IPS DF 6.9 (cell line): ENCODE measurements at regions not wholly inside any gene's neighbourhood (a gene's known extent, or its start where the extent isn't known, plus 50 kb on each side); places are given as distances from the start of the nearest gene placed in this dataset.

Experiments used
- DNase-seq: peaks from one replicate; pipeline ENCODE4 v3.0.0-alpha.2; 2013; ENCODE audit warnings: low read depth, low spot score
- H3K27ac ChIP-seq: one replicate; pipeline ENCODE4 v1.5.1; 2013; ENCODE audit warnings: low read length, control low read depth
- H3K27me3 ChIP-seq: 2 replicates; pipeline ENCODE4 v1.6.1; 2013; ENCODE audit warnings: mild to moderate bottlenecking, low read length; ENCODE audit not compliant: control insufficient read depth, insufficient read depth
- H3K36me3 ChIP-seq: 2 replicates; pipeline ENCODE4 v1.6.1; 2013; ENCODE audit warnings: low read length; ENCODE audit not compliant: control insufficient read depth, insufficient read depth
- H3K4me1 ChIP-seq: 2 replicates; pipeline ENCODE4 v1.6.1; 2013; ENCODE audit warnings: low read length; ENCODE audit not compliant: control insufficient read depth, insufficient read depth
- H3K4me3 ChIP-seq: 2 replicates; pipeline ENCODE4 v1.5.1; 2013; ENCODE audit warnings: mild to moderate bottlenecking, low read length
- H3K9me3 ChIP-seq: 2 replicates; pipeline ENCODE4 v1.6.1; 2013; ENCODE audit warnings: low read length, inconsistent platforms; ENCODE audit not compliant: control insufficient read depth, insufficient read depth
- WGBS: extraction: QIAGEN DNeasy Blood & Tissue Kit; methylation state at CpG from one replicate; pipeline ENCODE4 v1.1.7; 2013; ENCODE audit warnings: mixed read lengths, missing lambda C conversion rate; ENCODE audit not compliant: insufficient read length, insufficient coverage; 5-methylcytosine and 5-hydroxymethylcytosine counted together

DNA sequence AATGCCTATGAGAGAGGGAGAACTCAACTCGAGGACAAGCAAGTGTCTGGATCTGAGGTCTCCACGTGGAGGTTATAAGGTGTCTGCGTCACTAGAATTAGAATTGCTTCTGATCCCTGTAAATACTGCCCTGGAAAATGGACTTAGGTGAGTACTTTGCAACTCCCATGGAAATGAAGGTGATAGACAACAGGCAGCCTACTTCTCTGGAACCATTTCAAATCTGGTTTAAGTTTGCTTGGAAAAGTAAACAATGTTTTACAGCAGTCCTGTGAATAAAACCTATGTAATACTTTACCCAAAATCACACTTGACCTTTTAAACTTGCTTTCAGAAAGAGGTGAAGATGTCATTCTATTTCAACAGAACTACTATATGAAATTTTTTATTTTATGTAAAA lies 70.1 kb upstream of the TENT5A start:
- no CpG with 5 or more reads among the region's 3 CpGs for WGBS
- H3K4me3 ChIP-seq: no peak overlapping the region

DNA sequence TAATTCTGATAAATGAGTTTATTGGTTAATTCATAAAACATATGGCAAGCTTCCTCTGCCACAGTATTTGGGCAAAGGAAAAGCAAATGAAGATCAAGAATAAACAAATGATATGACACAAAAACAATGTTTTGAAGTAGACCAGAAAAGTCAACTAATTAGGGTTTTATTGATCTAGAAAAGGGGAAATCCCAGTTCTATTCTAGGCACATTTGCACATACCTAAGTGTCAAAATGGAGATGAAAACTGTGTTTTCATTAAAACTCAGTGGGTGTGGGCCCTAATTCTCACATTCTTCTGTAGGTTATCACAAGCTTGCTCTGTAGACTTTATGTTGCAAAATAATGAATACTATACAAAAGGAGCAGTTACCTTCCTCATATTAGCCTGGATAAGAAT lies 69.0 kb upstream of the TENT5A start:
- Histone ChIP-seq H3K4me3 (no peak overlapping the region), H3K27me3 (no peaks in the 10 kb centered on the region), H3K27ac (no peak overlapping the region), H3K4me1 (no peaks in the 10 kb centered on the region), H3K36me3 (no peaks in the 10 kb centered on the region), H3K9me3 (no peaks in the 10 kb centered on the region)
- DNase-seq: no peak

More for the DNA sequence above, 70.1 kb upstream of the TENT5A start:
- no peak for DNase-seq
- no peaks in the 10 kb centered on the region for H3K4me1 ChIP-seq
- H3K27ac ChIP-seq: no peak overlapping the region
- no peaks in the 10 kb centered on the region for H3K9me3 ChIP-seq
- no peaks in the 10 kb centered on the region for H3K36me3 ChIP-seq
- H3K27me3 ChIP-seq: no peaks in the 10 kb centered on the region

DNA sequence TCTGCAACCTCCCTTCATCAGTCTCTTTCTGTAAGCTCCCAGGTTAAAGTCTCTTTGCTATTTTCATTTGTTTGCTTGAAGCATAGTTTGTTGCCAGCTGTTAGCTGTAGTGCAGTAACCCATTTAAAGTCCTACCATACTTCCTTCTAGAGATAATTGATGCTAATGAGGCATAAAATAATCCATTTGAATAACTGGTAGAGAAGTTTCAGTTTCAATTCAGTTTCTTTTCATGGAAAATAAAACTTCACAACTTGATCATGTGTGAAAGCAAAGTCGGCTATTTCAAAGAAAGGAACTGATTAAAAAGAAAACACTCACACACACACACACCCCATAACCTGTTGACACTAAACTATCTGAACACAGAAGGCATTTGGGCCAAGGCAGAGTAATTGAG lies 68.5 kb upstream of the TENT5A start:
- Histone ChIP-seq H3K9me3 (no peaks in the 10 kb centered on the region), H3K27me3 (no peaks in the 10 kb centered on the region), H3K4me3 (no peak overlapping the region), H3K4me1 (no peaks in the 10 kb centered on the region), H3K36me3 (no peaks in the 10 kb centered on the region), H3K27ac (no peak overlapping the region)
- no peak for DNase-seq
- no CpG with 5 or more reads among the region's 1 CpG for WGBS

DNA sequence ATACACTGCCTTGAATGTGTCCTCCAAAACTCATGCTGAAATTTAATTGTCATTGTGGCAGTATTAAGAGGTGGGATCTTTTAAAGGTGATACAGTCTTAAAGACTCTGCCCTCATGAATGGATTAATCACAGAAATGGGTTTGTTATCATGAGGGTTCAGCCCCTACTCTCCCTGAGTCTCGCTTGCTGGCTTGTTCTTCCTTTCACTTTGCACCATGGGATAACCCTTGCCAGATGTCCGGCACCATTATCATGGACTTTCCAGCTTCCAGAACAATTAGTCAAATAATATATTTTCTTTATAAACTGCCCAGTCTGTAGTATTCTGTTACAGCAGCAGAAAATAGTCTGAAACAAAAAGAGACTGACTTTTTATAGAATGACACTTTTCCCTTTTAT lies 67.9 kb upstream of the TENT5A start:
- Histone ChIP-seq H3K36me3 (no peaks in the 10 kb centered on the region), H3K4me1 (no peaks in the 10 kb centered on the region), H3K4me3 (no peak overlapping the region), H3K9me3 (no peaks in the 10 kb centered on the region), H3K27me3 (no peaks in the 10 kb centered on the region), H3K27ac (no peak overlapping the region)
- no CpG with 5 or more reads among the region's 2 CpGs for WGBS
- no peak for DNase-seq

DNA sequence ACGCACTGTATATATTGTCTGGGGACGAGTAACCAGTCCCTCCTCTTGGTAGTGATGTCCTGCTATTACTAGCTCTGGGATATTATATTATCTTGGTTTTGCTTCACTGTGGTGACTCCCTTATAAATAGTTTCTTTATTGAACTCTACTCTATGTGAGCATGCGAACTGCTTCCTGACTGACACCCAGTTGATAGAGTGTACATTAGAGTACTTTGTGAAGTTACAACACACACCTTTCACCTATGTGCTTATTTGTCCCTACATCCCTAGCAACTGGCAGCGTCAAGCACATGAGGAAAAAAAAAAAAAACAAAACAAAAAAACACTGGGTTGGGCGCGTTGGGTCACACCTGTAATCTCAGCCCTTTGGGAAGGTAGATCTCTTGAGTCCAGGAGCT lies 67.3 kb upstream of the TENT5A start:
- no peak for DNase-seq
- Histone ChIP-seq H3K4me1 (no peaks in the 10 kb centered on the region), H3K27ac (no peak overlapping the region), H3K4me3 (no peak overlapping the region), H3K9me3 (no peaks in the 10 kb centered on the region), H3K27me3 (no peaks in the 10 kb centered on the region), H3K36me3 (no peaks in the 10 kb centered on the region)
- WGBS: no CpG with 5 or more reads among the region's 6 CpGs

DNA sequence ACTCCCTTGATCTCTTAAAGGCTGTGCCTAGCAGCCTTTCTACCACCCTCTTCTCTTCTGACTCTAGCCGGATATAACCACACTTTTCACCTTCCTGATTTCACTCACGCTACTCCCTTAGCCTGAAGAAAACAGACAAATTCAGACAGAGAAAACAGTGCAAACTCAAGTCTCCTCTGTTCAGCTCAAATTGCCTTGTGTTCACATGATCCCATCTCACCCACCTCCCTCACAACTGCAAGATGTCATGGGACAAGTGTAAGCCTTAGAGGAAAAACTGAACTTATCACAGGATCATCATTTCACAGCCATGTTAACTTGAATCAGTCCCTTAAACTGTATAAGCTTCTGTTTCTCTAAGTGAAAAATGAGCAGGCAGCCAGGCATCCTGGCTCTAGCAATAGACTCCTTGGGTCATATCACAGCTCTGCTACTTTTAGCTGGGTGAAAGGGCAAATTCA lies 66.5 kb upstream of the TENT5A start:
- no peaks in the 10 kb centered on the region for H3K4me1 ChIP-seq
- H3K36me3 ChIP-seq: no peaks in the 10 kb centered on the region
- H3K9me3 ChIP-seq: no peaks in the 10 kb centered on the region
- no peaks in the 10 kb centered on the region for H3K27me3 ChIP-seq
- no peak overlapping the region for H3K27ac ChIP-seq
- no peak for DNase-seq
- H3K4me3 ChIP-seq: no peak overlapping the region
- no CpG with 5 or more reads among the region's 2 CpGs for WGBS

DNA sequence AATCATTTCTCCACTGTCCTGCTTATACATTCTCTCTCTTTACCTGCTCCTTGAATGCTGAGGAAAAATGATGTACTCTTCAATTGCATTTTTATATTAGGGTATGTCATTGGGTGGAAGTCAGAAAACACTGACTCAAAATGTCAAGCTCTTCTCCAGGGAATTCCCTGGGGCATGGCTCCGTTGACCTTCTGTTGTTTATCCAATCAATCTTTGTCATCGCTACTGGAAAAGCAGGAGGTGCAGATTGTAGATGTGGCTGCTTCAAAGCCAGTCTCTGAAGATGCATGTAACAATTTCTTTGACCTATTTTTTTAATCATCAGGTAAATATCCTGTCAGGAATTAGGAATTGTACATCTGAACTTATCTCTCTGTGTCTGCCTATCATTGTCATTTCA lies 63.9 kb upstream of the TENT5A start:
- Histone ChIP-seq H3K9me3 (no peaks in the 10 kb centered on the region), H3K27ac (no peak overlapping the region), H3K4me3 (no peak overlapping the region), H3K36me3 (no peaks in the 10 kb centered on the region), H3K27me3 (no peaks in the 10 kb centered on the region), H3K4me1 (no peaks in the 10 kb centered on the region)
- no peak for DNase-seq
- WGBS: no CpG with 5 or more reads among the region's 2 CpGs

DNA sequence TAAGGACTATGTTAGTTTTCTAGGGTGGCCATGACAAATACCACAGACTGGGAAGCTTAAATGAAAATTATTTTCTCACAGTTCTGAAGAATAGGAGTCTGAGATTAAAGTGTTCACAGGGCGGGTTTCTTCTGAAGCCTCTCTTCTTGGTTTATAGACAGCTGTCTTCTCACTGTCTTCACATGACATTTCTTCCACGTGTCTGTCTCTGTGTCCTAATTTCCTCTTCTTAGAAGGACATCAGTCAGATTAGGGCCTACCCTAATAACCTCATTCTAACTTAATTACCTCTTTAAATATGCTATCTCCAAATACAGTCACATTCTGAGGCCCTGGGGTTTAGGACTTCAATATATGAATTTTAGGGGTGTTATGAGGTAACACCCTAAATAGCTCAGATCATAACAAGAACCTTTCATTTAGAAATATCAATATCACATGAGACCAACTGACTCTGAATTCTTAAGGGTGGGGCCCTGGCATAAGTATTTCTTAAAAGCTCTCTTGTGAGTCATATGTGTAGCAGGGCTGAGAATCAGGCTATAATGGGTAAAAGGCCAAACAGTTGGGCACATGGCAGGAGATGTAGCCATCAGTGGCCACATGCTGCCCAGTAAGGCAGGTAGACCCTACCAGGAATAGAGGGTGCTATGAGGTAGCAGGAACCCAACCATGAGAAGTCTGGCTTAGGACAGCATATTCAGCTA lies 62.0 kb upstream of the TENT5A start:
- Histone ChIP-seq H3K4me1 (no peaks in the 10 kb centered on the region), H3K27ac (no peak overlapping the region), H3K36me3 (no peaks in the 10 kb centered on the region), H3K4me3 (no peak overlapping the region), H3K9me3 (no peaks in the 10 kb centered on the region), H3K27me3 (no peaks in the 10 kb centered on the region)
- no peak for DNase-seq
- no CpG with 5 or more reads among the region's 2 CpGs for WGBS

DNA sequence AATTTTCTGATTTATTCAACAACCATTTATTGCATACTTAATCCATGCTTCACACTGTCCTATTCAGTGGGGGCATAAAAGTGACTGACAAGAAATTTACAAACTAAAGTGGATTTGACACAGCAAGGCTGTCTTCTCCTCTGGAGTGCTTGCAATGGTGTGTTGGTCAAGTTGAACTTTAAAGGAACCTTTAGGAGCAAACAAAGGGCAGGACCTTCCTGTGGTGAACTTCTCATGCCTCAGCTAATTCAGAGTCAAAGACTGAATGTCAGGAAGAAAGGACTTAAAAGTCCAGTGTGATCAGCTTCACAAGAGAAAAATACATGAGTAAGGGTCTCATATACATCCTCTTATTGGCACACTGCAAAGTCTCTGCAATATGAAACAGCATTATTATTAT lies 60.8 kb upstream of the TENT5A start:
- no peak for DNase-seq
- H3K36me3 ChIP-seq: no peaks in the 10 kb centered on the region
- H3K27me3 ChIP-seq: no peaks in the 10 kb centered on the region
- no peaks in the 10 kb centered on the region for H3K4me1 ChIP-seq
- no peak overlapping the region for H3K27ac ChIP-seq
- H3K9me3 ChIP-seq: no peaks in the 10 kb centered on the region
- no peak overlapping the region for H3K4me3 ChIP-seq

DNA sequence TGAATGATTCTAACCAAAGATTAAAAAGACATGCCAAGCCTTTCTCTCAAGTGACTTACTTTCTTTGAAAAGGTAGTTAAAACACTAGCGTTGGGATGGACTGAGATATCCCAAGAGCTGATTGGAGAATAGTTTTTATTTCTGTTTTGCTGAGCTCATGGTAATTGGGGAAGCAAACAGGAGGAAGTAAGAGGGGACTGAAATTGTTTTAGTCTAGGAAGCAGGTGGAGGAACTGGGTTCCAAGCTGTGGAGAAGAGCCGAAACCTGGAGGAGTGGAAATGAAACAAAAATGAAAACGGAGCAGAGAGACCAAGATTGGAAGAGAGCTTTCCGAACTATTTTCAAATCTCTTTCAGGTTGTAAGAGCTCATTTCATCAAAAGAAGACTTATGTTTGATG lies 59.9 kb upstream of the TENT5A start:
- H3K4me1 ChIP-seq: no peaks in the 10 kb centered on the region
- H3K27me3 ChIP-seq: no peaks in the 10 kb centered on the region
- no peak for DNase-seq
- WGBS: no CpG with 5 or more reads among the region's 4 CpGs
- H3K4me3 ChIP-seq: no peak overlapping the region
- H3K27ac ChIP-seq: no peak overlapping the region
- H3K9me3 ChIP-seq: no peaks in the 10 kb centered on the region
- H3K36me3 ChIP-seq: no peaks in the 10 kb centered on the region

DNA sequence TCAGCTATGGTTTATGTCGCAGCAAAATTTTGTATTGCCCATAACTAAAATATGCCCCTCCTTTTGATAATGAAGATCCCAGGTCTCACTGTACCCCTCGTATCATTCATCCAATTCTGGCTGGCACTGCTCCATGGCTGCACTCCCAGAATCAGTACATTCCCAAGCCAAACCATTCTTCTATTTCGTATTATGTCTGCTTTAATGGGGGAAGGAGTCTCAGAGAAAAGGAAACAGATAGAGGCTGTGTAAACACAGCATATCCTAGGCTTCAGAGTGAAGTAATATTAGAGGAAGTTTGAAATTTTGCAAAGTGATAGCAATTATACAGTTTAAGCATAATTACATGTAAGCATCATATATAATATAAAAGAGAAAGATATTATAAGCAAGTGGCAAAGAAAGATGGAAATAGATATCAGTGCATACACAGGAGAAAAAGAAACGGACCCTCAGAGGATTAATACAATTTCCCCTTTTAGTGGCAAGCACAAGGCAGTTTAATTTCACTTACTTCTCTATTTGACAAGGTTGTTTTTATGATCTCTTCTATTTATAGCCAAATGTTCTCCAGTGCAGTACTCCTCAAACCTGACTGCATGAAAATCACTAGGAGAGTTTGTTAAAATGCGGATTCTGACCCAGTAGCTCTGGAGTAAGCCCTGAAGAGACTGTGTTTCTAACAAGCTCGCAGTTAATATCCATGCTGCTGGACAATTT lies 56.5 kb upstream of the TENT5A start:
- no CpG with 5 or more reads among the region's 6 CpGs for WGBS
- DNase-seq: no peak
- Histone ChIP-seq H3K27ac (no peak overlapping the region), H3K4me1 (no peaks in the 10 kb centered on the region), H3K4me3 (no peak overlapping the region), H3K36me3 (no peaks in the 10 kb centered on the region), H3K27me3 (no peaks in the 10 kb centered on the region), H3K9me3 (no peaks in the 10 kb centered on the region)
